ENCODE measurements at regions not wholly inside any gene's neighbourhood (a gene's known extent, or its start where the extent isn't known, plus 50 kb on each side); places are given as distances from the start of the nearest gene placed in this dataset.
"Not testable (repeated sequence)": the region's sequence is repeated elsewhere in the genome, so short reads cannot be mapped to it uniquely, and the experiment has no call there.

DNA sequence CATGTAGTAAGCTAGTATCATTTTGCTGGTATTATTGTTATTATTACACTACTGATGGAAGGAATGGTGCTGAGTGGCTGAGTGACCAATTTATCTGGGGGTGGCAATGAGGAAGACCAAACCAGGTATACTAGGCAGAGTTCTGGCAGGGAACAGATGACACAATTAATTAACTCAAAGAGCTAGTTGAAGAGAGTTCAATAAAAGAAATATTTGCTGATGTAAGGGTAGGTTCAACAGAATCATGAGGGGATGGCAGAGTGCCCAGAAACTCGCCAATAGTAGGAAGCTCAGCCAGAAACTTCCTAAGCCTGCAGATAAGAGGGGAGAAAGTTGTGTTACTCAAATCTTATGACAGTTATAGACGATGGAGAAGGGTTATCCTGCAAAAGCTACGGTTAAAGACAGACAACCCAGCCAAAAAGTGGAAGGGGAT lies 352.5 kb downstream of the KCNJ2 start:
- no peak for DNase-seq (ENCODE audit: low read depth)

DNA sequence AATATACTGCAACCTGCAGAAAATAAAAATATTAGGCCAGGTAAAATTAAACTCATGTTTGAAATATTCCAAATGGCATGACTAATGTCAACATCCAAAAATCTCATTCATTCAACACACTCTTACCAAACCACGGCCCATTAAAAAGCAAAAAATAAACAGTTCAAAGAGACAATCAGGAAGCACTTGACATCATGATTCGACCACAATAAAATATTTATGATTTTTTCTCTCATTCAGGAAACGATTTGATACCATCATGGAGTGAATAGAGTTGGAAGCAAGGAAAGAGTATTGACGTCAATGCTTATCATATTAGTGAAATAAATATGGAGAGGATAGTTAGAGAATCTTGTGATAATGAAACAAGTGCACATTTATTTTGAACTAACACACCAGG lies 354.1 kb downstream of the KCNJ2 start:
- DNase-seq (ENCODE audit: low read depth) = no peak

DNA sequence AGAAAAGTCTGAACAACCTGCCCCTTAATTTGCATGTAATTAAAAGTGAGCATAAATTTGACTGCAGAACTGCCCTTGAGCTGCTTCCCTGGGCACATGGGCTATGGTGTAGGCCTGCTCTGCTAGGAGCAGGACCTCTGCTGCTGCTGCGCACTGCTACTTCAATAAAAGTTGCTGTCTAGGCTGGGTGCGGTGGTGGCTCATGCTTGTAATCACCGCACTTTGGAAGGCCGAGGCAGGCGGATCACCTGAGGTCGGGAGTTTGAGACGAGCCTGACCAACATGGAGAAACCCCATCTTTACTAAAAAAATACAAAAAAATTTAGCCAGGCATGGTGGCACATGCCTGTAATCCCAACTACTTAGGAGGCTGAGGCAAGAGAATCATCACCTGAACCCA lies 355.7 kb downstream of the KCNJ2 start:
- DNase-seq (ENCODE audit: low read depth) = not testable (repeated sequence)

DNA sequence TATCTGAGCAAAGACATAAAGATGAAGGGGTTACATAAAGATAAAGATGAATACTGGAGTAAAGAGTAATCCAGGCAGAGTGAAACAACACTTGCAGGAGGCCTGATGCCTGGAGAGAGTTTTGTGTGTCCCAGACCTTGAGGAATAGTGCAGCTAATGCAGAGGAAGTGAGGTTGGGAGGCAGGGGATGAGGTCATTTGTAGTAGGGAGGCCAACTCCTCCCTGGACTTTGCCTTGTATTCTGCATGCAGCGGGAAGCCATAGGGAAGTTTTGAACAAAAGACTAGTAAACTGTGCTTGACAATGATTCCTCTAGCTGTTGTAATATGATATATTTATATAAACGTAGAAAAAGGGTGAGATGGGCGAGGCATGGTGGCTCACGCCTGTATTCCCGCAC lies 356.6 kb downstream of the KCNJ2 start:
- DNase-seq (ENCODE audit: low read depth) = no peak

DNA sequence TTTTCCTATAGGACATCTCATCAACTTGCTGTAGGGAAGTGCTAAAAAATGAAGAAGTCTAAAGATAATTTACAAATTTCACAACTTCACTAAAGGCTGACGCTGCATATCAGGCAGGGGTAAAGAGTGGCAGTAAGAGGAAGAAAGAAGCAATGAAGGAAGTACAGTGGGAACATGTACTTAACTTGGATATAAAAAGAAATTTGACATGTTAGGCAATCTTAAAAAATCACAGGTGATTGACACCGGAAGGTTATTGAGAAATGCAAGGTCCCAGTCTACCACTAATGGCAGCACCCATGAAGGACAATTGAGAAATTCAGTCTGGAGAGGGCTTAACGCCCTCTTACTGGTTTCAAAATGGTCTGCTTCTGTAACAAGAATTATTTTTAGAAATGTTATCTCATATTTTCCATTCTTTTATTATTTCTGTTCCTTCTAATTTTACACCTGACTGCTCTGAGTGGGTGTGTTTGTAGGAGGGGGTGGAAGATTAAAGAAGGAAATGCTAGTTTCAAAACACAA lies 358.1 kb downstream of the KCNJ2 start:
- DNase-seq (ENCODE audit: low read depth) = no peak

DNA sequence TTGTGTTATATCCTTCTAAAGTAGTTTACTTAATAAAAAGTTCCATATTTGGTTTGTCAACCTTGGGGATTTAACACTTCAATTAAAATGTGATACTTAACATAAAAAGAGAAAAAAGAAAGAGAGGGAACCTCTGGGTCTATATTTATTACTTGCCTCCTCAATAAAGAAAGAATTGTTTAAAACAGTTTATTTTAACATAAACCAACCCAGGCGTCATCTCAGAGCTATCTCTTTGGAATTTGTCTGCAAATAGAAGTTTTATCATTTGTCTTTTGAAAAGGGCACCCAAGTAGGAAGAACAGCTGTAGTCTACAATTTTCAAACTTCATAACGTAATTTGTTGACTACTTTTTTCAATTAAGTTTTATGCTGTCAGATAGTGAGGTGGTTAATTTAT lies 364.1 kb downstream of the KCNJ2 start:
- no peak for DNase-seq (ENCODE audit: low read depth)

DNA sequence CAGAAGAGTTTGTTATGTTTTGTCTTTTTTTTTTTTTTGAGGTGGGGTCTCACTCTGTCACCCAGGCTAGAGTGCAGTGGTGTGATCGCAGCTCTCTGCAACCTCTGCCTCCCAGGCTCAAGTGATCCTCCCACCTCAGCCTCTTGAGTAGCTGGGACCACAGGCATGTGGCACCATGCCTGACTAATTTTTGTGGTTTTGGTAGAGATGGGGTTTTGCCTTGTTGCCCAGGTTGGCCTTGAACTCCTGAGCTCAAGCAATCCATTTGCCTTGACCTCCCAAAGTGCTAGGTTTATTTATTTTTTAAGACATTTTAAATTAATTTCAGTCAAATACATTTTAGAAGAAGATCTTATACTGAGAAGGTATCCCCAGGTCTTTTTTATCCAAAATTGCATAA lies 366.7 kb downstream of the KCNJ2 start:
- DNase-seq (ENCODE audit: low read depth) = no peak

DNA sequence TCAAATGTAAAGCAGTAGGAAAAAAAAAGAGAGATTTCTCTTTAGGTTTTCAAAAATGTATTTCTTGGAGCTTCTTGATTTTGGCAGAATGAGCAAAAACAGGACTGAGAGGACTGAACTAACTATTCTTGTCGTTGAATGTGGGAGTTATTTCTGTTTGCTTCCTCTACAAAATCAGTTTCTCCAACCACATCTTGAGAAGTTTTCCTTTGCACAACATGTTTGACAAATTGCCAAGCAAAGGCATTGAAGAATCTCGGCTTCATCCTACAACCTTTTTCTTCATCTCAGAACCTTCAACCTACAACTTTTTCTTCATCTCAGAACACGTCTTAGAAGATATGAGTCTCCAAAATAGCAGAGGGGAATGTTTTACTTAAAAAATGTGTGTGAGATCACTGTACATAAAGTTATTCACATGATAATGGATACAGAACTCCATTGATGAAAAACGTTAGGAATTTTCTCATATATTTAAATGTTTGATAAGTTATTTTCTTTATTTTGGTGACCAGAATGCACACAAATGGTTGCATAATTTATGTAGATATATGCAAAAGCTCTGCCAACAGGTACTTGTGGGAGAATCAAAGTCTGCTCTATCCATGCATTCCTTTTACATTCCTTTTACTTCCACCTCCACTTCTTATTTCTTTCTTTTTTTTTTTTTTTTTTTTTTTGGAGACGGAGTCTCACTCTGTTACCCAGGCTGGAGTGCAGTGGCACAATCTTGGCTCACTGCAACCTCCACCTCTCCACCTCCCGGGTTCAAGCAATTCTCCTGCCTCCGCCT lies 370.0 kb downstream of the KCNJ2 start:
- no peak for DNase-seq (ENCODE audit: low read depth)

DNA sequence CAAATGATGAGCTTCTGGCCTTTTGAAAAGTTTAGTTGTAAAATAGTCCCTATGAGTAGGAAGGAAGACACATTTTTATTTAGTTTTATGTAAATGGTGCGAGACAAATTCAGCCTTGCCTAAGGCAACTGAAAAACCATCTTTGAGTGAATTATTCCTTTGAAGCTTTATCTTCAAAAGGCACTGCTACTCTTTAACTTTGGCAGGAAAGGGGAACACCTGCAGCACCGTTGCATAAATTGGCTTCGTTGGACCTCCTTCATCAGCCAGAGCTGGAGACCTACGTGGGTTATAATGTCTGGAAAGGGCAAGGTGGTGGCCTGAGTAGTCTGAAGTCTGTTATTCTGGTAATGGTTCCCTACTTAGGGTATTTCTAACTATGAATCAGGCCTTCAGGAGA lies 373.5 kb downstream of the KCNJ2 start:
- no peak for DNase-seq (ENCODE audit: low read depth)

DNA sequence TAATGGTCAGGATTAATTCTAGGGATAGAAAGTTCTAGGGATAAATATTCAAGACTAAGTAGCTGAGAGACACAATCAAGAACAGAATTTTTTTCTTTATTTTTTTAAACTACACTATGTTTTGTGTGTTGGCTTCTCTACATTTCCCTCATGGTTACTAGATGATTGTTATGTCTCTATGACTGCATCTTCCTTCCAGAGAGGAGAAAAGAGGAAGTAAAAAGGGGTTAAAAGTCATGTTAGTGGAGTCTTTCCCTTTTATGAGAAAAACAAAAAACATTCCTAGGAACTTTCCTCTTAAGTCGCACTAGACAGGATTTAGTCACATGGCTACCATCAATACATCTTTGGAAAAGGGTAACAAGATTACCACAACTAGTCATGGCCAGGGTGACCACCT lies 375.0 kb downstream of the KCNJ2 start:
- DNase-seq (ENCODE audit: low read depth) = no peak

DNA sequence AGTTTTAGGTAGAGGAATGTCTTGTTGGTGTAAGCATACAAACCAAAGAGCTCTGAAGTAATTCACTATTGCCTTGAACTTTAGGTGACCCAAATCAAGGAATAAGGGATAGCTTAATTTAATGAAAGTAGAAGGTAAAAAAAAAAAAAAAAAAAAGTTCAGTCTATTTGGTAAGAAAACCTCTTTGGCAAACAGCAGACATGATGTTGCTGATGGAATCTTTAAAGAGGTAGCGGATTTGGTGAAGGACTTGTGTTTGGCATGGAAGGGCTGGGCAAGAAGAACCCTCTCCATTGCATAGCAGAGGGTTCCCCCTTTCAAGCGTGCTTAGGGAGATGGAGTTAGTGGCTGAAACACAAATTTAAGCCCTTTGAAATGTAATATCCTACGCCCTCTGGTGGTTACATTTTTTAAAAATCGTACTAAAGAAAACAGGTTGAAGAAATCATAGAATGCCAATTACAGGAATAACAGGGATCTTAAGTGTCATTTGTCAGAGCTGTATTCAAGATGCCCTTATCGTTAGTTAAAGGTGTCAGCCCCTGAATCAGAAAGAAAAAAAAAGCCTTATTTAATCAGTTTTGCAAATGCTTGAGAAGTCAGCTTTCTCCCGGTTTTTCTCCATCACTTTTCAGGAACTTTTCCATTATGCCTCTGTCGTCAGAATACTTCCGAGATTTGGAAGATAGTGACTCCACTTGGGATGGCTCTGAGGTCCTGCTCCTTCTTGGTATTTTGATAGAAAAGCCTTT lies 383.1 kb downstream of the KCNJ2 start:
- peak; percentile 38 for DNase-seq (ENCODE audit: low read depth)

DNA sequence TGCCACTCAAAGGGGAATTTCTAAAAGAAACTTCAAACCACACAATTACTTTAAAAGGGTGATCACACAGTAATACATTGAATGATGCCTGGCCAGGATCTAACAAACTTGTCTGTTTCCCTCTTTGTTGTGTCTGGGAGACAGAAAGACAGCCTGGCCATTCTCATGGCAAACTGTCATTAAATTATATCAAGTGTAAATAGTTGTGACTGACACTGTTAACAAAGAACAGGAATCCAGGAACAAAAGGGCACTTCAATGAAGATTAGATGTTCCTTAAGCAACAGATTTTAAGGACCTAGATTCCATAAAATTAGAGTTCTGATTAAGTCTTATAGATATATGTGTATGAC lies 383.6 kb downstream of the KCNJ2 start:
- no peak for DNase-seq (ENCODE audit: low read depth)

DNA sequence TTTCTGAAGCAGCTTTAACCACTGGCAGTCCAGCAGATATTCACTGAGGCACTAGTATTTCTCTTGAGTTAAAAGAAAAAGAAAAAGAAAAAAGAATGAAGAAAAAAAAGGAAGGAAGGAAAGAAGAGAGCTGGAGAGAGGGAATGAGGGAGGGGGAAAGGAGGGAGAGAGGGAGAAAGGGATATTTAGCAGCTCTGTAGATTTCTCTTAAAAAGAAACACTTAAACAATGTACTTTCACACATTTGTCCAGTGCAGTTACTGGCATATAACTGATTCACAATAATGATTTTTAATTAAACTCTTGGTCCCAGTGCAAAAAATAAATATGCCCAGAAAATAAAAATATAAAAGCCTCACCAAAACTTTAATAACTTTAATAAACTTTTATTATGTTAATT lies 386.4 kb downstream of the KCNJ2 start:
- no peak for DNase-seq (ENCODE audit: low read depth)

DNA sequence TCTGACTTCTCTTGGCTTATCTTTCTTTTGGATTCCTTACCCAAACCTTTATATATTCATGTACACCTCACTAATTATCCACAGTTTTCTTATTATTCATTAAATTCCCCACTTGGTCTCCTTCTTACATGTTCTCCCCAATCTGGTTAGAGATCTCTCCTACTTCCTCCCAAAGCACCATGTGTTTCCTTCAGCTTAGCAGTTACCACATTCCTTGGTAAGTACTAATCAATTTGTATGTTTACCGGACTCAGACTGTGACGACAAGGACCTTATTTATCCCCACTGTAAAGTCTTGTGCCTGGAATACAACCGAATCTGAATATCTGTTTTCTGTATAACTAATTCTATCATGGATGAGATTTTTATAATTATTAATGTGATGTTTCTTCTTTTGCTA lies 389.5 kb downstream of the KCNJ2 start:
- DNase-seq (ENCODE audit: low read depth) = no peak

DNA sequence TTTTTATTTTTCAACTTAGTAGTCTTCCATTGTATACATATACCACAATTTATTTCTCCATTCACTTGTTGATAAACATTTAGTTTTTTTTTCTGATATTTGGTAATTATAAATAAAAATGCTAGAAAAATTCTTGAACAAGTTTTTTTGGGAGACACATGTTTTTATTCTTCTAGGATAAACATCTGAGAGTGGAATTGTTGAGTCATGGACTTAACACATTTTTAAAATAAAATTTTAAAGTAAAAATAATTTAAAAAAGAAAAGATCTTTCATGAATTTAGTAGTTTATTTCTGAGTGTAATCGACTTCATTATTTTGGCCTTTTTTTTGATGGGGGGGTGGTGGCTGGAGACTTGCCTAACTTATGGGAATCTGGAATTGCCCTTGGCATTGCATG lies 391.1 kb downstream of the KCNJ2 start:
- no peak for DNase-seq (ENCODE audit: low read depth)

DNA sequence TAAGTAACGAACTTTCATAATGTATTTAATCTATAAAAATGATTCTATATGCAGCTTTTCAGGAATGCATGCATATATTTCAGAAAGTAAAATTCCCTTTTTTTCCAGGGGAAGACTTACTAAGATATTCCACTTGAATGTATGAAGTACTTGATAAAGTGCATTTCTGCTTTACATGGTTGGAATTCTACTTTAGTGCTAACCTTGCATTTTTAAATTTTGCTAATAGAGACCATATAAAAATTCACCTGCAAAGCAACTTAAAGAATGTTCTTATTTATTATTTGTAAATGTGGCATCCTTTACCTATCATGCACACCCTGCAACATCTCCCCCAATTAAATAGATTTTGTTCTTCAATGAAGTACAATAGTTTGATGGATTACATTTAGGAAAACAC lies 392.8 kb downstream of the KCNJ2 start:
- no peak for DNase-seq (ENCODE audit: low read depth)

DNA sequence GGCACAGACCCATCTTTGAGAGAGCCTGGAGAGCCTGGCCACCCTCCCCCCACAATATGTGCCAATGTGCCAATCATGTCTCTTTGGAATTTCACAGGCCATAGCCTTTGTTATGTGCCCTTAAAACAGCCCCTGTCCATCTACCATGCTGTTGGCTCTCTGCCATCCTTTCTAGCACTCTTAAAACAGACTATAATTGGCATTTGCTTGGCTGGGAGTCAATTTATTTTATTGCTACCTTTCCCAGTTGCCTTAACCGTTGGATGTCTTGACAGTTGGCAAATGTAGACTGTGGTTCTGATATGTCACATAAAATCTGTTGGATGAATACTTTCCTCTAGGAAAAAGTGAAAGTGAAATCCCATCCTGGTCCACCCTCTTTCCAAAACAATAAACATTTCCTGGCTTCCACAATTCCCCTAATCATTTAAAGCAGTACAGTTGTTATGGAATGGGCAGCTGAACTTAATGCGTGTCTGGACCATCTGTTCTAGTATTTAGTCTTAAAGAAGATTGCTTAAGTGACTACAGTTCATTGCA lies 394.0 kb downstream of the KCNJ2 start:
- no peak for DNase-seq (ENCODE audit: low read depth)

DNA sequence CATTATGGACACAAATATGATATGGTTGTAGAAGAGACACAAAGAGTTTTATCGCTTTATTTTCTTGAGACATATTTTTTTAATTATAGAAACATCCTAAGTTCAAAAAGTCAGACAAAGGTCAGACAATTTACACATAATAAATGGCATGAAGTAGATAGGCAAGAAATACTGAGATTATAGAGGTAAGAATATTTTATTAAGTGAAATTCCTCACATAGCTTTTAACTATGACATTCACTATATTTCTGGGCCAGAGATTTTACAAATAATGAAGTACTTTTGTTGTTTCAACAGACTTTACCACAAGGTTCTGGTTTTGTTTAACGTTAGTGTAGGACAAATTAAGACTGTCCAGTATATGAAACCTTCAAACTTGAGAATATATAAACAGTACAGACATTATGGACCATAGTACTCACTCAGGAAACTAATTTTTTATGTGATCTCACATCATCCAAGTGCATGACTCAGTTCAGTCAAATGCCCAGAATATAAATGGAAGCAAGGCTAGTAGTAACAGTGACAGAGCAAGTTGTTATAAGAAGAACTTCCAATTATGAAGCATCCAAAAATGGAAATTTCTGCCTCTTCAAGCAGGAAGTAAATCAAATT lies 394.8 kb downstream of the KCNJ2 start:
- no peak for DNase-seq (ENCODE audit: low read depth)

DNA sequence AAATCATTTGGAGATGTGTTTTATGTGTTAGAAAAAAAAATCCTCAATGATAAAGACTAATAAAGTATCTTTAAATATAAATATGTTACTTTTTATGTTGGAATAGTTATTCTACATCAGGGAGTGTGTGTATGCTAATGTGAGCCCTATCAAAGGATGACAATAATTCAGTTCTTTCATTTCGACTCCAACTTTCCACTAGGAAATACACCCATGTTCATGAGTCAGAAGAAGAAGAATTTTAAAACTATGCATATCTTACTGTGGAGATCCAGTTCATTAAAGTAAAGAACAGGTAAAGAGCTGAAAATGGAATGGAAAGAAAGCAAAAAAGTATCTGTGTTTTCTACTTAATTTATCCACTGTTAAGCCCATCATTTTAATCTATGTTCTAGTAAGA lies 399.8 kb downstream of the KCNJ2 start:
- no peak for DNase-seq (ENCODE audit: low read depth)

DNA sequence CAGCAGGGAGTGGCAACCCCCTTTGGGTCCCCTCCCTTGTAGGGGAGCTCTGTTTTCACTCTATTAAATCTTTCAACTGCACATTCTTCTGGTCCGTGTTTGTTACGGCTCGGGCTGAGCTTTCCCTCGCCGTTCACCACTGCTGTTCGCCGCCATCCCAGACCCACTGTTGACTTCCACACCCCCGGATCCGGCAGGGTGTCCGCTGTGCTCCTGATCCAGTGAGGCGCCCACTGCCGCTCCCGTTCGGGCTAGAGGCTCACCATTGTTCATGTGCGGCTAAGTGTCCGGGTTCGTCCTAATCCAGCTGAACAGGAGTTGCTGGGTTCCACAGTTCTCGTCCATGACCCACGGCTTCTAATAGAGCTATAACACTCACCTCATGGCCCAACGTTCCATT lies 408.1 kb downstream of the KCNJ2 start:
- no peak for DNase-seq (ENCODE audit: low read depth)

DNA sequence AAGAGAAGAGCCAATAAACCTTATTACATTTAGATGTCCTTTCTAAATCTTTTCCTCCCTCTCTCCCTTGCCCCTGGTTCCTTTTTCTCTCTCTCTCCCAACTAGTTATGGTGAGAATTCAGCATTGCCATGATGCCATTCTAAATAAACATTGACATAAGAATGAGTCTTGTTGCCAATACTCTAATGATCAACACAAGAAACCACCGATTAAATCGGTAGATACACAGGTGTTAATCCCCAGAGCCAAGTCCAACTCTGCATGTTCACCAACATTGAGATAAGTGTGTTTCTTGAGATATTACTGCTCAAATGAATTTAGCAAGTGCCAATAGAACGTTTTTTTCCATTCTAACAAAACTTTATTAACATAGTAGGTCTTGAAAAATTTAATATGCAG lies 412.1 kb downstream of the KCNJ2 start:
- DNase-seq (ENCODE audit: low read depth) = no peak

DNA sequence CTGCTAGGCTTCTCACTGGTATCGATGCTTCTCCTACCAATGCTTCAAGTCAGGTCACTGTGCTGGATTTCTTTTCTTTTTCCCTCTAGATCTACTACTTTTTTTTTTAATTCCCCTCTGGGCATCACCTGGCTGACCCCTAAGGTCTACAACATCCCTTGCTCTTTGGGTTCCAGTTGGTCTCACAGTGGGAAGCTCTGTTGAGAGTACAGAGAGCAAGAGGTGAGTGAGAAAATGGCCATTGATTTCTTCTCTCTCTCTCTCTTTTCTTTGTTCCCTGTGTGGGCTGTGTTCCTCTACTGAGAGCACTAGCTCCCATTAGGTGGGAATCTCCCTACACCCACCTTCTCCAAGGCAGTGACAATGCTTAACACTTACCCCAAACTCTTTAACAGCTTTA lies 413.4 kb downstream of the KCNJ2 start:
- DNase-seq (ENCODE audit: low read depth) = no peak

DNA sequence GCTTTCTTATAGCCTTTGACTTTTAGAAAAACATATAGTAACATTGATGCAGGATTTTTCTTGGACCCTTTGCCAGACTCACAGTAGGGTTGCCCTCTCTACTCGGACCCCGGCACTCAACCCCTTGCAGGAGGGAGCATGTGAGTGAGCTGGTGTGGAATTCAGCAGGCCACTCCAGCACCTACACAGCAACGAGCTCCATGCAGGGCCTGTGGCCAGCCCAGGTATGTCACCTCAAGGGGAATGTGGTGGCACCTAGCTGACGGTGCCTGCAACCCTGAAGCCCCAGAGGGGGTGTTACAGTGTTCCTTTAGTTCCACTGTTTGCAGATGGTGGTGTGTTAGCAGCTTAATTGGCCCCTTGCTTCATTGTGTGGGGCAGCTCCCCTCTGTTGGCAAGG lies 414.9 kb downstream of the KCNJ2 start:
- no peak for DNase-seq (ENCODE audit: low read depth)

Measured in EH (cell line).